A549 (cell line): ENCODE measurements at regions not wholly inside any gene's neighbourhood (a gene's known extent, or its start where the extent isn't known, plus 50 kb on each side); places are given as distances from the start of the nearest gene placed in this dataset.
A peak's percentile ranks its signal among the peaks of the same experiment; 100 is the strongest.

Experiments
- ATAC-seq, 2 experiments: fragments of 200-7000 bp in 1 of 2; fragments of >200 bp in 1 of 2; cut with Nextera tagmentation in 1 of 2; cut with Tn5 transposase in 1 of 2; 3 replicates each; pipeline versions ENCODE4 v1.8.0 to v1.9.1; 2018 to 2020; ENCODE audit warnings: mild to moderate bottlenecking in 1 of 2, moderate library complexity in 1 of 2
- CTCF ChIA-PET: fragments of 300-600 bp; sonication (Branson Sonifier 250); formaldehyde crosslinking; extraction: SDS; loops from one replicate; lab custom pipeline; 2021; ENCODE audit warnings: antibody characterized with exemption, inconsistent platforms; lab: Yijun Ruan, JAX
- POLR2A ChIA-PET: fragments of 350-600 bp; formaldehyde crosslinking; extraction: SDS; loops from one replicate; lab custom pipeline; 2021; ENCODE audit warnings: antibody characterized with exemption, inconsistent platforms; lab: Yijun Ruan, JAX
- DNase-seq, 2 experiments: peaks; one replicate each; pipeline versions ENCODE4 v3.0.0 to v3.0.0-alpha.2; 2011 to 2016; ENCODE audit warnings: low read depth in 1 of 2, low spot score in 1 of 2
- FAIRE-seq: peaks from 2 replicates; lab custom pipeline; 2011; peaks lifted over from hg19 to GRCh38; lab: Jason Lieb, UNC
- H3K27ac ChIP-seq, 2 experiments: fragments of >200 bp; sonication (Bioruptor Twin); formaldehyde crosslinking; 3 replicates each; pipeline ENCODE4 v1.5.1; 2016 to 2017
- H3K4me1 ChIP-seq: fragments of >200 bp; sonication (Bioruptor Twin); formaldehyde crosslinking; 3 replicates; pipeline ENCODE4 v1.6.1; 2016
- H3K4me2 ChIP-seq: fragments of >200 bp; sonication (Bioruptor Twin); formaldehyde crosslinking; 3 replicates; pipeline ENCODE4 v1.6.1; 2016
- H3K4me3 ChIP-seq: fragments of >200 bp; sonication (Bioruptor Twin); formaldehyde crosslinking; 3 replicates; pipeline ENCODE4 v1.5.1; 2016
- H3K9me3 ChIP-seq: fragments of >200 bp; sonication (Bioruptor Twin); formaldehyde crosslinking; 3 replicates; pipeline ENCODE4 v1.6.1; 2016
- BHLHE40 ChIP-seq: IDR thresholded peaks from 2 replicates; pipeline ENCODE4 v1.6.1; 2012; ENCODE audit warnings: low read depth, low read length, inconsistent platforms
- EHF ChIP-seq: fragments of 250-450 bp; sonication (Bioruptor Pico); IDR thresholded peaks from 2 replicates; pipeline ENCODE4 v1.5.0; 2020; ENCODE audit warnings: mild to moderate bottlenecking
- EHMT2 ChIP-seq: fragments of 200-600 bp; sonication (generic); IDR thresholded peaks from 2 replicates; pipeline ENCODE4 v1.6.1; 2016; ENCODE audit warnings: antibody characterized with exemption, low read depth, mild to moderate bottlenecking, moderate library complexity
- ESRRA ChIP-seq: fragments of 150-350 bp; IDR thresholded peaks from 2 replicates; pipeline ENCODE4 v1.6.1; 2014; ENCODE audit warnings: mild to moderate bottlenecking, low read length, borderline replicate concordance
- FOSB ChIP-seq: fragments of 250-450 bp; sonication (Bioruptor Pico); IDR thresholded peaks from 2 replicates; pipeline ENCODE4 v1.5.0; 2020; ENCODE audit warnings: mild to moderate bottlenecking, moderate library complexity
- FOSL2 ChIP-seq, 2 experiments: fragments of 450-650 bp in 1 of 2; fragments of >200 bp in 1 of 2; sonication (Bioruptor Twin) in 1 of 2; formaldehyde crosslinking; IDR thresholded peaks; 2 replicates each; pipeline versions ENCODE4 v1.5.0 to v1.6.1; 2016 to 2020; ENCODE audit warnings: mild to moderate bottlenecking in 1 of 2, moderate library complexity in 1 of 2
- FOXS1 ChIP-seq: fragments of 250-450 bp; sonication (Bioruptor Pico); IDR thresholded peaks from 2 replicates; pipeline ENCODE4 v1.5.0; 2020; ENCODE audit warnings: mild to moderate bottlenecking, moderate library complexity
- HDAC2 ChIP-seq: fragments of 200-600 bp; sonication (generic); IDR thresholded peaks from 2 replicates; pipeline ENCODE4 v1.6.1; 2016
- HOXB5 ChIP-seq: fragments of 250-450 bp; sonication (Bioruptor Pico); IDR thresholded peaks from 2 replicates; pipeline ENCODE4 v1.5.0; 2020; ENCODE audit warnings: mild to moderate bottlenecking, moderate library complexity
- KDM1A ChIP-seq: fragments of 200-600 bp; sonication (generic); IDR thresholded peaks from 2 replicates; pipeline ENCODE4 v1.6.1; 2016; ENCODE audit warnings: low read depth, mild to moderate bottlenecking
- KDM5A ChIP-seq: fragments of 200-600 bp; sonication (generic); IDR thresholded peaks from 2 replicates; pipeline ENCODE4 v1.6.1; 2016; ENCODE audit warnings: antibody characterized with exemption, mild to moderate bottlenecking
- MAFK ChIP-seq: fragments of 450-650 bp; IDR thresholded peaks from 2 replicates; pipeline ENCODE4 v1.6.1; 2014; ENCODE audit not compliant: partially characterized antibody
- MYC ChIP-seq: IDR thresholded peaks from 2 replicates; pipeline ENCODE4 v1.6.1; 2012; ENCODE audit warnings: mild to moderate bottlenecking, inconsistent platforms, low read length, improper control_type of control experiment, borderline replicate concordance
- NPAS2 ChIP-seq: fragments of 250-450 bp; sonication (Bioruptor Pico); IDR thresholded peaks from 2 replicates; pipeline ENCODE4 v1.8.0; 2022; ENCODE audit warnings: mild to moderate bottlenecking, moderate library complexity, borderline replicate concordance
- POLR2A ChIP-seq: IDR thresholded peaks from 2 replicates; pipeline ENCODE4 v1.6.1; 2012; ENCODE audit warnings: mild to moderate bottlenecking, low read length
- RARB ChIP-seq: fragments of 250-450 bp; sonication (Bioruptor Pico); IDR thresholded peaks from 2 replicates; pipeline ENCODE4 v1.8.0; 2021; ENCODE audit warnings: mild to moderate bottlenecking, moderate library complexity
- SMC3 ChIP-seq: fragments of >200 bp; sonication (Bioruptor Twin); formaldehyde crosslinking; IDR thresholded peaks from 3 replicates; pipeline ENCODE4 v1.6.1; 2018; ENCODE audit warnings: inconsistent platforms
- TP53 ChIP-seq: fragments of 250-450 bp; sonication (Bioruptor Pico); IDR thresholded peaks from 2 replicates; pipeline ENCODE4 v1.5.0; 2021; ENCODE audit warnings: mild to moderate bottlenecking, moderate library complexity
- WGBS: methylation state at CpG from one replicate; pipeline ENCODE4 v1.1.6; 2017; ENCODE audit errors: missing lambda C conversion rate; 5-methylcytosine and 5-hydroxymethylcytosine counted together
- TF ChIP-seq, protein P1 (sequence below): fragments of 200-600 bp; sonication (generic); IDR thresholded peaks from 2 replicates; pipeline ENCODE4 v1.6.1; 2016; ENCODE audit warnings: antibody characterized with exemption, mild to moderate bottlenecking, moderate library complexity
- TF ChIP-seq, protein P2 (sequence below): fragments of 150-350 bp; IDR thresholded peaks from 2 replicates; pipeline ENCODE4 v1.6.1; 2014; ENCODE audit warnings: low read depth, mild to moderate bottlenecking, low read length
- TF ChIP-seq, protein P3 (sequence below): fragments of >200 bp; sonication (Bioruptor Twin); formaldehyde crosslinking; IDR thresholded peaks from 3 replicates; pipeline ENCODE4 v1.5.1; 2016
- TF ChIP-seq, protein P4 (sequence below): IDR thresholded peaks from 2 replicates; pipeline ENCODE4 v1.6.1; 2012

DNA sequence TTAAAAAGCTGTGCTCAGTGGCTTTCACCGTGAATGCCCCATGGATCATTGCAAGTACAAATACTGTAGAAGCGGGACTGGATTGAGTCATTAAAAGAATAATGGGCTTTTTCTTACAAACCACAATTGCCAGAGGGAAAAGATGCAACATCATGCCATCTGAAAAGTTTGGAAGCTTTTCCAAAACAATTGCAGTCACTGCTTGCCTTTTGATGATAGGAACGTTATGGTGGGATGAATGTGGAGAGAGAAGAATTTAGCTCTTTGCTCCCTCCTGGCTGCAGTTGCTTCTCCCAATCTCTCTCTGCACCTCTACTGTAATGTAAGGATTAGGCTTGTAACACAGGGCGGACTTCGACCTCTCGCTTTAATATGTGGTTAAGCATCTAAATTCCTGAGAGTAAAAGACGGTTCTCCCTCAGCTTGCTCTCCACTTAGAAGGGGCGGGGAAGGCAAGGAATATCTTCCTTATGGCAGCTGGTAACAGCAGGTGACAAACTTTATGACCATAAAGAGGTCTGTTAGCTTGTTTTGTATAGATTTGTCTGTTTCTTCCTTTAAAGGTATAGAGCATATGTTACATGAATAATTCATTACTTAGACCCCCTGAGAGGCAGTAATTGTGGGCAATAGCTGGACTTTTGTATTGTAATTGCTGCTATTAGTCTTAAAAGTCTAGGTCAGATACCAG is 376.1 kb downstream of the UTRN start:
- ATAC-seq: peak; percentile 75 to 84
- TF ChIP-seq, protein P1, sequence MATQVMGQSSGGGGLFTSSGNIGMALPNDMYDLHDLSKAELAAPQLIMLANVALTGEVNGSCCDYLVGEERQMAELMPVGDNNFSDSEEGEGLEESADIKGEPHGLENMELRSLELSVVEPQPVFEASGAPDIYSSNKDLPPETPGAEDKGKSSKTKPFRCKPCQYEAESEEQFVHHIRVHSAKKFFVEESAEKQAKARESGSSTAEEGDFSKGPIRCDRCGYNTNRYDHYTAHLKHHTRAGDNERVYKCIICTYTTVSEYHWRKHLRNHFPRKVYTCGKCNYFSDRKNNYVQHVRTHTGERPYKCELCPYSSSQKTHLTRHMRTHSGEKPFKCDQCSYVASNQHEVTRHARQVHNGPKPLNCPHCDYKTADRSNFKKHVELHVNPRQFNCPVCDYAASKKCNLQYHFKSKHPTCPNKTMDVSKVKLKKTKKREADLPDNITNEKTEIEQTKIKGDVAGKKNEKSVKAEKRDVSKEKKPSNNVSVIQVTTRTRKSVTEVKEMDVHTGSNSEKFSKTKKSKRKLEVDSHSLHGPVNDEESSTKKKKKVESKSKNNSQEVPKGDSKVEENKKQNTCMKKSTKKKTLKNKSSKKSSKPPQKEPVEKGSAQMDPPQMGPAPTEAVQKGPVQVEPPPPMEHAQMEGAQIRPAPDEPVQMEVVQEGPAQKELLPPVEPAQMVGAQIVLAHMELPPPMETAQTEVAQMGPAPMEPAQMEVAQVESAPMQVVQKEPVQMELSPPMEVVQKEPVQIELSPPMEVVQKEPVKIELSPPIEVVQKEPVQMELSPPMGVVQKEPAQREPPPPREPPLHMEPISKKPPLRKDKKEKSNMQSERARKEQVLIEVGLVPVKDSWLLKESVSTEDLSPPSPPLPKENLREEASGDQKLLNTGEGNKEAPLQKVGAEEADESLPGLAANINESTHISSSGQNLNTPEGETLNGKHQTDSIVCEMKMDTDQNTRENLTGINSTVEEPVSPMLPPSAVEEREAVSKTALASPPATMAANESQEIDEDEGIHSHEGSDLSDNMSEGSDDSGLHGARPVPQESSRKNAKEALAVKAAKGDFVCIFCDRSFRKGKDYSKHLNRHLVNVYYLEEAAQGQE: no peak
- H3K9me3 ChIP-seq: no peaks in the 10 kb centered on the region
- H3K4me1 ChIP-seq: peaks cover 56% of the 10 kb centered on the region
- peak overlapping the region; percentile 41 to 79; a peak in 5 of 6 replicates for H3K27ac ChIP-seq
- H3K4me3 ChIP-seq: 0 out of 3 replicates have a peak overlapping the region, but pooled peaks have one; percentile 14
- no peak for FAIRE-seq
- ChIA-PET POLR2A (interaction anchor here (0.6 kb wide), 1 partner anchor 1042 kb away, joined by 8 read pairs; no protein-coding TSS in a partner anchor), CTCF (interaction anchor here (1.0 kb wide), 1 partner anchor 12 kb away, joined by 3 read pairs; no protein-coding TSS in a partner anchor)
- H3K4me2 ChIP-seq: peak overlapping the region; percentile 60
- peak in 1 of 2 experiments; percentile 51 for DNase-seq
- WGBS: 20% methylated on average over 8 of the region's 8 CpGs

DNA sequence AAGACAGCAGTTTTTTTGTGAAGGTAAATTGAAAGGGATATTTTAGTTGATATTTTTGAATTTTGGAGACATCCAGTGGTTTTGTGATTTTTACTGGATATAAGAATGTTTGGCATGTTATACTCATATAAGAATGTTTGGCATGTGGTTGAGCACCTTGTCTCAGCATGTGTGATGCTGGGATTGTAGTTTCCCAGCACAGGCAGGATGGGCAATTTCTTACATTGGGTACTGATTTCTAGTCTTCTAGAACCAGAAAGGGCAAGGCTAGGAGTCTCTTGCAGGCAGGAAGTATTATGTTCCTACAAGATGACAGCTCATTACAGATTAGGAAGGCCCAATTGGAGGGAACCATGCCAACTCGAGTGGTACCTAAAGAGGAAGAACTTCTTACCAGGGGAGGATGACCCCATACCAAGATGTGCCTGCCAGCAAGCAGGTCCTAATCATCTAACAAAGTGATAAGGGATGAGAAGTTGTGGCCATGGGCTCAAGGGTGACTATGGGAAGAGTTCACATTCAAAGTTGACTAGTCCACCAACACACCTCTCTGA is 377.8 kb downstream of the UTRN start:
- Histone ChIP-seq H3K4me3 (no peak overlapping the region), H3K4me1 (peaks cover 49% of the 10 kb centered on the region), H3K4me2 (no peak overlapping the region), H3K27ac (peak overlapping the region in 1 of 2 experiments; percentile 58; a peak in 2 of 6 replicates), H3K9me3 (no peaks in the 10 kb centered on the region)
- ChIA-PET CTCF (no interaction called here), POLR2A (no interaction called here)
- DNase-seq (no peak), FAIRE-seq (no peak), ATAC-seq (no peak)
- WGBS: 93% methylated on average over 1 of the region's 1 CpG
- TF ChIP-seq FOSB (no peak), EHF (CRISPR knock-in tag) (no peak), TP53 (no peak), HDAC2 (no peak), FOXS1 (CRISPR knock-in tag) (no peak), KDM1A (no peak), SMC3 (no peak), POLR2A (no peak), NPAS2 (CRISPR knock-in tag) (no peak)
- TF ChIP-seq, protein P2, sequence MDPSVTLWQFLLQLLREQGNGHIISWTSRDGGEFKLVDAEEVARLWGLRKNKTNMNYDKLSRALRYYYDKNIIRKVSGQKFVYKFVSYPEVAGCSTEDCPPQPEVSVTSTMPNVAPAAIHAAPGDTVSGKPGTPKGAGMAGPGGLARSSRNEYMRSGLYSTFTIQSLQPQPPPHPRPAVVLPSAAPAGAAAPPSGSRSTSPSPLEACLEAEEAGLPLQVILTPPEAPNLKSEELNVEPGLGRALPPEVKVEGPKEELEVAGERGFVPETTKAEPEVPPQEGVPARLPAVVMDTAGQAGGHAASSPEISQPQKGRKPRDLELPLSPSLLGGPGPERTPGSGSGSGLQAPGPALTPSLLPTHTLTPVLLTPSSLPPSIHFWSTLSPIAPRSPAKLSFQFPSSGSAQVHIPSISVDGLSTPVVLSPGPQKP: no peak
- TF ChIP-seq, protein P1: no peak

DNA sequence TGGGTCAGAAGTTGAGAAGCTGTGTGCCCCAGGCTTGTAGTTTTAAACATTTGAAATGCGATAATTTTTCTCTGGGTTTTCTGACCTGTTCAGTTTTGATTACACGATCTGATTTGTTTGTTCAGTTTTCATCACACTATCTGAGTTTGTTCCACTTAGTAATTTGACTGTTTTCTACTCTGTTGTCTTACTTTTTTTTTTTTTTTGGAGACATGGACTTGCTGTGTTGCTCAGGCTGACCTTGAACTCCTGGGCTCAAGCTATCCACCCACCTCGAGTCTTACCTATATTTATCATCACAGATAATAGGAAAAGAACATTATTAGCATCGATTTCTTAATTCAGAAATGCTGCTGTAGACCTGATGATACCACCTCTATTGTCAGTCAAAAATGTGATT is 379.1 kb downstream of the UTRN start:
- ChIA-PET CTCF (interaction anchor here (0.6 kb wide), 1 partner anchor 20 kb away, joined by 3 read pairs; no protein-coding TSS in a partner anchor), POLR2A (interaction anchor here (0.7 kb wide), 1 partner anchor 1071 kb away, joined by 3 read pairs; the partner anchor contains the start of gene EPM2A)
- Histone ChIP-seq H3K4me2 (0 out of 3 replicates have a peak overlapping the region, but pooled peaks have one; percentile 32), H3K9me3 (no peaks in the 10 kb centered on the region), H3K4me1 (peaks cover 36% of the 10 kb centered on the region), H3K4me3 (no peak overlapping the region), H3K27ac (no peak overlapping the region)
- 52% methylated on average over 4 of the region's 4 CpGs for WGBS
- FAIRE-seq: no peak
- no peak for ATAC-seq
- no peak for DNase-seq
- TF ChIP-seq EHMT2 (no peak), EHF (CRISPR knock-in tag) (no peak), MYC (no peak), ESRRA (no peak), MAFK (no peak), BHLHE40 (no peak), RARB (CRISPR knock-in tag) (no peak), FOSL2 (IDR thresholded peaks at IDR 0.05) (no peak), FOSL2 (CRISPR knock-in tag; IDR thresholded peaks at IDR 0.05) (no peak), KDM5A (no peak), HOXB5 (no peak)
- TF ChIP-seq, protein P3, sequence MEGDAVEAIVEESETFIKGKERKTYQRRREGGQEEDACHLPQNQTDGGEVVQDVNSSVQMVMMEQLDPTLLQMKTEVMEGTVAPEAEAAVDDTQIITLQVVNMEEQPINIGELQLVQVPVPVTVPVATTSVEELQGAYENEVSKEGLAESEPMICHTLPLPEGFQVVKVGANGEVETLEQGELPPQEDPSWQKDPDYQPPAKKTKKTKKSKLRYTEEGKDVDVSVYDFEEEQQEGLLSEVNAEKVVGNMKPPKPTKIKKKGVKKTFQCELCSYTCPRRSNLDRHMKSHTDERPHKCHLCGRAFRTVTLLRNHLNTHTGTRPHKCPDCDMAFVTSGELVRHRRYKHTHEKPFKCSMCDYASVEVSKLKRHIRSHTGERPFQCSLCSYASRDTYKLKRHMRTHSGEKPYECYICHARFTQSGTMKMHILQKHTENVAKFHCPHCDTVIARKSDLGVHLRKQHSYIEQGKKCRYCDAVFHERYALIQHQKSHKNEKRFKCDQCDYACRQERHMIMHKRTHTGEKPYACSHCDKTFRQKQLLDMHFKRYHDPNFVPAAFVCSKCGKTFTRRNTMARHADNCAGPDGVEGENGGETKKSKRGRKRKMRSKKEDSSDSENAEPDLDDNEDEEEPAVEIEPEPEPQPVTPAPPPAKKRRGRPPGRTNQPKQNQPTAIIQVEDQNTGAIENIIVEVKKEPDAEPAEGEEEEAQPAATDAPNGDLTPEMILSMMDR: no peak
- TF ChIP-seq, protein P4, sequence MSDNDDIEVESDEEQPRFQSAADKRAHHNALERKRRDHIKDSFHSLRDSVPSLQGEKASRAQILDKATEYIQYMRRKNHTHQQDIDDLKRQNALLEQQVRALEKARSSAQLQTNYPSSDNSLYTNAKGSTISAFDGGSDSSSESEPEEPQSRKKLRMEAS: no peak
